ENCODE measurements at regions not wholly inside any gene's neighbourhood (a gene's known extent, or its start where the extent isn't known, plus 50 kb on each side); places are given as distances from the start of the nearest gene placed in this dataset.
A peak's percentile ranks its signal among the peaks of the same experiment; 100 is the strongest.

DNA sequence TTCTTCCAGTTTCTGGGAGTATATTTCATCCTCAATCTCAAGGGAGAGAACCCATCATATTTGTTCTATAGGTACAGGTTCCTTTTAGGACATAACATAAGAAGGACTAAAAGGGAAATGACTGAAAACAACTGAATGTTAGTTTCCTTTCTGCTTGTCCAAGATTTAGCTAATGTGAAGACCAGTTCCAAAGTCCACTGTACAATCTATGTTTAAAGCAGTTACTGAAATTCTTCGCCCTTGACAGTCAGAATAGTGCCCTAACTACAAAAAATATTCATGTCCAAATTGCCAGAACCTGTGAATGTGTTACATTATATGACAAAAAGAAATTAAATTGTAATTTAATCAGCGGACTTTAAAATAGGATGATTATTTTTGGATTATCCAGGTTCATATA, 466.3 kb upstream of the SETBP1 start:
- H3K79me1 ChIP-seq (replicated peaks; ENCODE audit: low read length, poor library complexity, severe bottlenecking), result no peaks in the 10 kb centered on the region
- H3K23ac ChIP-seq (ENCODE audit: low read length in 2 of 2), result no peak overlapping the region
- no peak overlapping the region for H2AFZ ChIP-seq (ENCODE audit: low read depth, low read length)
- H4K91ac ChIP-seq (ENCODE audit: low read length), result no peak overlapping the region
- no peak overlapping the region for H3K18ac ChIP-seq (ENCODE audit: low read depth in 1 of 2, low read length in 2 of 2)
- H3K14ac ChIP-seq (ENCODE audit: low read length in 2 of 2), result no peak overlapping the region
- H3K27me3 ChIP-seq (ENCODE audit: control insufficient read depth in 1 of 2, insufficient read depth in 1 of 2, low read length in 2 of 2), result no peaks in the 10 kb centered on the region
- H3K4me2 ChIP-seq (ENCODE audit: low read length, poor library complexity, severe bottlenecking), result no peak overlapping the region
- H2BK5ac ChIP-seq (ENCODE audit: low read depth, low read length, poor library complexity, severe bottlenecking), result no peak overlapping the region
- DNase-seq, result no peak
- H2AK5ac ChIP-seq (ENCODE audit: low read length, severe bottlenecking), result no peak overlapping the region
- H3K9me3 ChIP-seq (ENCODE audit: control insufficient read depth, low read length), result peaks cover 4% of the 10 kb centered on the region
- H3K4ac ChIP-seq (ENCODE audit: low read depth in 1 of 2, low read length in 2 of 2), result no peak overlapping the region
- no peak overlapping the region for H2BK15ac ChIP-seq (ENCODE audit: low read depth, poor library complexity, severe bottlenecking)
- H2BK12ac ChIP-seq (ENCODE audit: low read length in 2 of 2), result no peak overlapping the region
- H3K27ac ChIP-seq (ENCODE audit: low read length, poor library complexity, severe bottlenecking), result no peak overlapping the region
- no peaks in the 10 kb centered on the region for H3K4me1 ChIP-seq (ENCODE audit: control insufficient read depth, insufficient read depth, low read depth, low read length)
- H3K4me3 ChIP-seq (ENCODE audit: insufficient read depth in 1 of 2, low read depth in 1 of 2, low read length in 2 of 2), result no peak overlapping the region
- no peak overlapping the region for H2BK120ac ChIP-seq (ENCODE audit: low read depth, low read length)
- H4K8ac ChIP-seq (ENCODE audit: low read length), result no peak overlapping the region
- H3K9ac ChIP-seq (ENCODE audit: low read length), result no peak overlapping the region
- WGBS, result no CpG with 5 or more reads among the region's 2 CpGs
- no peaks in the 10 kb centered on the region for H3K36me3 ChIP-seq (ENCODE audit: control insufficient read depth in 1 of 2, insufficient read depth in 2 of 2, low read depth in 1 of 2, low read length in 2 of 2)

GRCh38 chr18:44216169-44216568, 464.5 kb upstream of the SETBP1 start:
- Histone ChIP-seq H3K9ac (ENCODE audit: low read length) (no peak overlapping the region), H2BK15ac (ENCODE audit: low read depth, poor library complexity, severe bottlenecking) (no peak overlapping the region), H2BK120ac (ENCODE audit: low read depth, low read length) (no peak overlapping the region), H3K4ac (ENCODE audit: low read depth in 1 of 2, low read length in 2 of 2) (no peak overlapping the region), H3K9me3 (ENCODE audit: control insufficient read depth, low read length) (peaks cover 4% of the 10 kb centered on the region), H2BK5ac (ENCODE audit: low read depth, low read length, poor library complexity, severe bottlenecking) (no peak overlapping the region), H2AK5ac (ENCODE audit: low read length, severe bottlenecking) (no peak overlapping the region), H3K27ac (ENCODE audit: low read length, poor library complexity, severe bottlenecking) (no peak overlapping the region), H3K18ac (ENCODE audit: low read depth in 1 of 2, low read length in 2 of 2) (no peak overlapping the region), H3K4me2 (ENCODE audit: low read length, poor library complexity, severe bottlenecking) (no peak overlapping the region), H3K27me3 (ENCODE audit: control insufficient read depth in 1 of 2, insufficient read depth in 1 of 2, low read length in 2 of 2) (no peaks in the 10 kb centered on the region), H2BK12ac (ENCODE audit: low read length in 2 of 2) (no peak overlapping the region), H2AFZ (ENCODE audit: low read depth, low read length) (no peak overlapping the region), H3K4me3 (ENCODE audit: insufficient read depth in 1 of 2, low read depth in 1 of 2, low read length in 2 of 2) (no peak overlapping the region), H4K91ac (ENCODE audit: low read length) (no peak overlapping the region), H3K36me3 (ENCODE audit: control insufficient read depth in 1 of 2, insufficient read depth in 2 of 2, low read depth in 1 of 2, low read length in 2 of 2) (no peaks in the 10 kb centered on the region), H4K8ac (ENCODE audit: low read length) (no peak overlapping the region), H3K23ac (ENCODE audit: low read length in 2 of 2) (no peak overlapping the region), H3K14ac (ENCODE audit: low read length in 2 of 2) (no peak overlapping the region), H3K4me1 (ENCODE audit: control insufficient read depth, insufficient read depth, low read depth, low read length) (no peaks in the 10 kb centered on the region), H3K79me1 (replicated peaks; ENCODE audit: low read length, poor library complexity, severe bottlenecking) (no peaks in the 10 kb centered on the region)
- no peak for DNase-seq
- 100% methylated on average over 1 of the region's 1 CpG for WGBS

GRCh38 chr18:44227501-44227900, 453.2 kb upstream of the SETBP1 start:
- Histone ChIP-seq H3K9ac (ENCODE audit: low read length) (no peak overlapping the region), H2AFZ (ENCODE audit: low read depth, low read length) (no peak overlapping the region), H3K4me3 (ENCODE audit: insufficient read depth in 1 of 2, low read depth in 1 of 2, low read length in 2 of 2) (no peak overlapping the region), H3K9me3 (ENCODE audit: control insufficient read depth, low read length) (no peaks in the 10 kb centered on the region), H3K23ac (ENCODE audit: low read length in 2 of 2) (no peak overlapping the region), H3K27ac (ENCODE audit: low read length, poor library complexity, severe bottlenecking) (no peak overlapping the region), H2BK15ac (ENCODE audit: low read depth, poor library complexity, severe bottlenecking) (no peak overlapping the region), H3K27me3 (ENCODE audit: control insufficient read depth in 1 of 2, insufficient read depth in 1 of 2, low read length in 2 of 2) (no peaks in the 10 kb centered on the region), H3K14ac (ENCODE audit: low read length in 2 of 2) (no peak overlapping the region), H3K36me3 (ENCODE audit: control insufficient read depth in 1 of 2, insufficient read depth in 2 of 2, low read depth in 1 of 2, low read length in 2 of 2) (no peaks in the 10 kb centered on the region), H2AK5ac (ENCODE audit: low read length, severe bottlenecking) (no peak overlapping the region), H3K79me1 (replicated peaks; ENCODE audit: low read length, poor library complexity, severe bottlenecking) (no peaks in the 10 kb centered on the region), H2BK12ac (ENCODE audit: low read length in 2 of 2) (no peak overlapping the region), H4K8ac (ENCODE audit: low read length) (no peak overlapping the region), H3K4ac (ENCODE audit: low read depth in 1 of 2, low read length in 2 of 2) (no peak overlapping the region), H3K4me2 (ENCODE audit: low read length, poor library complexity, severe bottlenecking) (no peak overlapping the region), H2BK5ac (ENCODE audit: low read depth, low read length, poor library complexity, severe bottlenecking) (no peak overlapping the region), H3K18ac (ENCODE audit: low read depth in 1 of 2, low read length in 2 of 2) (no peak overlapping the region), H3K4me1 (ENCODE audit: control insufficient read depth, insufficient read depth, low read depth, low read length) (no peaks in the 10 kb centered on the region), H4K91ac (ENCODE audit: low read length) (no peak overlapping the region), H2BK120ac (ENCODE audit: low read depth, low read length) (no peak overlapping the region)
- 95% methylated on average over 2 of the region's 2 CpGs for WGBS
- DNase-seq, result no peak

- no peak overlapping the region for H2AK5ac ChIP-seq (ENCODE audit: low read length, severe bottlenecking)
- 78% methylated on average over 3 of the region's 3 CpGs for WGBS
- H2BK12ac ChIP-seq (ENCODE audit: low read length in 2 of 2), result no peak overlapping the region
- H3K4me1 ChIP-seq (ENCODE audit: control insufficient read depth, insufficient read depth, low read depth, low read length), result no peaks in the 10 kb centered on the region
- peak overlapping the region; percentile 27 for H4K91ac ChIP-seq (ENCODE audit: low read length)
- no peak overlapping the region for H3K4me3 ChIP-seq (ENCODE audit: insufficient read depth in 1 of 2, low read depth in 1 of 2, low read length in 2 of 2)
- H2BK120ac ChIP-seq (ENCODE audit: low read depth, low read length), result no peak overlapping the region
- no peak overlapping the region for H3K18ac ChIP-seq (ENCODE audit: low read depth in 1 of 2, low read length in 2 of 2)
- no peak overlapping the region for H2AFZ ChIP-seq (ENCODE audit: low read depth, low read length)
- H3K36me3 ChIP-seq (ENCODE audit: control insufficient read depth in 1 of 2, insufficient read depth in 2 of 2, low read depth in 1 of 2, low read length in 2 of 2), result no peaks in the 10 kb centered on the region
- H3K4me2 ChIP-seq (ENCODE audit: low read length, poor library complexity, severe bottlenecking), result no peak overlapping the region
- H3K79me1 ChIP-seq (replicated peaks; ENCODE audit: low read length, poor library complexity, severe bottlenecking), result no peaks in the 10 kb centered on the region
- no peak overlapping the region for H3K9ac ChIP-seq (ENCODE audit: low read length)
- H2BK5ac ChIP-seq (ENCODE audit: low read depth, low read length, poor library complexity, severe bottlenecking), result no peak overlapping the region
- no peak overlapping the region for H3K23ac ChIP-seq (ENCODE audit: low read length in 2 of 2)
- no peak overlapping the region for H3K4ac ChIP-seq (ENCODE audit: low read depth in 1 of 2, low read length in 2 of 2)
- H3K14ac ChIP-seq (ENCODE audit: low read length in 2 of 2), result no peak overlapping the region
- H3K27me3 ChIP-seq (ENCODE audit: control insufficient read depth in 1 of 2, insufficient read depth in 1 of 2, low read length in 2 of 2), result no peaks in the 10 kb centered on the region
- no peak overlapping the region for H2BK15ac ChIP-seq (ENCODE audit: low read depth, poor library complexity, severe bottlenecking)
- H3K9me3 ChIP-seq (ENCODE audit: control insufficient read depth, low read length), result no peaks in the 10 kb centered on the region
- no peak overlapping the region for H4K8ac ChIP-seq (ENCODE audit: low read length)
- H3K27ac ChIP-seq (ENCODE audit: low read length, poor library complexity, severe bottlenecking), result no peak overlapping the region
- DNase-seq, result peak; percentile 3
Measured at GRCh38 chr18:44229693-44230108, 451.0 kb upstream of the SETBP1 start.
